Lung (tissue), 11 donors: ENCODE measurements at regions not wholly inside any gene's neighbourhood (a gene's known extent, or its start where the extent isn't known, plus 50 kb on each side); places are given as distances from the start of the nearest gene placed in this dataset.

ENCODE experiments used
- ATAC-seq: fragments of 200-7000 bp; cut with Tn5 transposase; one replicate; pipeline ENCODE4 v1.9.1; 2020; ENCODE audit warnings: moderate number of reproducible peaks; ENCODE audit not compliant: insufficient read depth, low FRiP score
- DNase-seq, 3 donors: peaks; one replicate each; pipeline ENCODE4 v3.0.0-alpha.2; 2013 to 2017
- H3K27ac ChIP-seq, 2 donors: one replicate each; pipeline ENCODE4 v1.5.1; 2013; ENCODE audit warnings: mild to moderate bottlenecking in 2 of 2, moderate library complexity in 2 of 2, control low read depth in 1 of 2, inconsistent platforms in 1 of 2, low read depth in 1 of 2, low read length in 1 of 2
- H3K27me3 ChIP-seq, 3 donors: one replicate each; pipeline ENCODE4 v1.5.1; 2013; ENCODE audit warnings: low read length in 2 of 3; ENCODE audit not compliant: control insufficient read depth in 3 of 3, insufficient read depth in 3 of 3
- H3K36me3 ChIP-seq, 4 donors: one replicate each; pipeline ENCODE4 v1.5.1; 2013; ENCODE audit warnings: low read length in 4 of 4, mild to moderate bottlenecking in 1 of 4, moderate library complexity in 1 of 4; ENCODE audit not compliant: control insufficient read depth in 4 of 4, insufficient read depth in 4 of 4
- H3K4me1 ChIP-seq, 5 donors: one replicate each; pipeline ENCODE4 v1.5.1; 2013; ENCODE audit warnings: low read length in 5 of 5, mild to moderate bottlenecking in 2 of 5, moderate library complexity in 1 of 5; ENCODE audit not compliant: control insufficient read depth in 5 of 5, insufficient read depth in 5 of 5
- H3K4me3 ChIP-seq: one replicate; pipeline ENCODE4 v1.5.1; 2013; ENCODE audit warnings: mild to moderate bottlenecking, control low read depth, moderate library complexity
- H3K9ac ChIP-seq, 2 donors: one replicate each; pipeline ENCODE4 v1.5.1; 2013; ENCODE audit warnings: low read length in 2 of 2, control low read depth in 1 of 2; ENCODE audit not compliant: insufficient read depth in 1 of 2
- H3K9me3 ChIP-seq, 4 donors: one replicate each; pipeline ENCODE4 v1.5.1; 2013; ENCODE audit warnings: low read length in 3 of 4, mild to moderate bottlenecking in 1 of 4, moderate library complexity in 1 of 4; ENCODE audit not compliant: control insufficient read depth in 4 of 4, insufficient read depth in 3 of 4
- CTCF ChIP-seq: IDR thresholded peaks from 2 replicates; pipeline ENCODE4 v1.5.1; 2012; ENCODE audit warnings: mild to moderate bottlenecking; ENCODE audit errors: control extremely low read depth, extremely low read depth
- WGBS, 2 donors: extraction: QIAGEN DNeasy Blood & Tissue Kit; methylation state at CpG; one replicate each; pipeline ENCODE4 v1.1.7; 2013; 5-methylcytosine and 5-hydroxymethylcytosine counted together
- donor health status: control.
- donor health status: control.
- donor health status: Bipolar disorder and iron deficiency.
- donor health status: healthy.
- donor health status: DM: yes; HTN: yes; CAD: no.

GRCh38 chr10:71029411-71029892, 141.1 kb upstream of the PCBD1 start:
- 76 to 79% methylated on average over 9 of the region's 9 CpGs for WGBS, 2 donors
- no peak overlapping the region for H3K9ac ChIP-seq
- H3K4me1 ChIP-seq = no peaks in the 10 kb centered on the region
- TF ChIP-seq CTCF = no peak
- H3K9me3 ChIP-seq = no peaks in the 10 kb centered on the region
- no peak overlapping the region for H3K4me3 ChIP-seq
- DNase-seq (no peak), ATAC-seq (no peak)
- H3K36me3 ChIP-seq = no peaks in the 10 kb centered on the region
- H3K27me3 ChIP-seq = peaks cover 0 to 5% (median 0%) of the 10 kb centered on the region in 3 donors
- no peak overlapping the region for H3K27ac ChIP-seq

DNA sequence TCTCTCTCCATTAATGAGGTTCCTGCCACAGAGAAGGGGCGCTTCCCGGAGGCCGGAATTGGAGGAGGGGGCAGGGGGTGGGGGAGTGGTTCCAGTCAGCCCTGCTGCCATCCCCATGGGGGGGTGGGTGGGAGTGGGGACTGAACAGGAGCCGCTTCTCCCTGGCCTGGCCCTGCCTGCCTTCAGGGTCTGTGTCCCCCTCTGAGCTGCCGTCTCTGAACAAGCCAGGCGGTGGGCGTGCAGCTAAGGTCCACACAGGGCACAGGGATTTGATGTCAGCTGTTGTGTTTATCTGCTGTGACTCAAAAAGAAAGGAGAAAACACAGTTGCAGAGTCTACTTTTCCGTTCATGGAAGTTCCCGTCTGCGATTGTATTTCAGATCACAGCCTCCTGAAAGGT, 141.5 kb upstream of the PCBD1 start:
- WGBS, 2 donors = 82 to 92% methylated on average over 7 to 10 of the region's 10 CpGs
- no peak for ATAC-seq
- TF ChIP-seq CTCF = no peak
- H3K9me3 ChIP-seq = no peaks in the 10 kb centered on the region
- H3K27ac ChIP-seq = no peak overlapping the region
- no peaks in the 10 kb centered on the region for H3K4me1 ChIP-seq
- no peak overlapping the region for H3K9ac ChIP-seq
- no peak for DNase-seq
- H3K27me3 ChIP-seq = peaks cover 0 to 5% (median 0%) of the 10 kb centered on the region in 3 donors
- H3K36me3 ChIP-seq = no peaks in the 10 kb centered on the region
- no peak overlapping the region for H3K4me3 ChIP-seq

- DNase-seq = no peak
- Histone ChIP-seq H3K4me1 (no peaks in the 10 kb centered on the region), H3K9me3 (no peaks in the 10 kb centered on the region), H3K27me3 (peaks cover 0 to 5% (median 0%) of the 10 kb centered on the region in 3 donors), H3K9ac (no peak overlapping the region), H3K27ac (no peak overlapping the region), H3K4me3 (no peak overlapping the region), H3K36me3 (no peaks in the 10 kb centered on the region)
- no peak for TF ChIP-seq CTCF
- ATAC-seq = no peak
- WGBS, 2 donors = 83 to 85% methylated on average over 4 of the region's 4 CpGs
These were observed 142.7 kb upstream of the PCBD1 start for GRCh38 chr10:71031026-71031425.

DNA sequence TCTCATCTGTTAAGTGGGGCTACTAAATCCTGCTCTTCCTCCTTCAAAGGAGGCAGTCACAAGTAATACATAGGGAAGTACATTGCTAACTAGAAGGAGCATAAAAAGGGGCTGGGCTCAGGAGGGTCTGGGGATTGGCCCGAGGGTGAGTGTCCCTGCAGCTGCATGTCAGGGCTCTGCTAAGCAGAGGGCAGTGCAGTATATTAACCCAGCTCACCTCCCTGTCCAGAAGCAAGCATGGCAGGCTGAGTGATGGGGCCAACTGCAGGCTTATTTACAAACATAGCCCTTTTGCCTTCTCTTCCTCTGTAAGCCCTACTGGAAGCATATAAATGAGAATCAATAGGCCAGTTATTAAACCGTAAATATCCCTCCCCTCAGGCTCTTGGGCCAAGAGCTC, 143.2 kb upstream of the PCBD1 start:
- no peaks in the 10 kb centered on the region for H3K4me1 ChIP-seq
- no peak overlapping the region for H3K4me3 ChIP-seq
- H3K27ac ChIP-seq = no peak overlapping the region
- no peaks in the 10 kb centered on the region for H3K9me3 ChIP-seq
- 56 to 57% methylated on average over 2 of the region's 2 CpGs for WGBS, 2 donors
- peaks cover 0 to 5% (median 0%) of the 10 kb centered on the region in 3 donors for H3K27me3 ChIP-seq
- no peaks in the 10 kb centered on the region for H3K36me3 ChIP-seq
- no peak for ATAC-seq
- no peak for TF ChIP-seq CTCF
- no peak for DNase-seq
- no peak overlapping the region for H3K9ac ChIP-seq
